ENCODE measurements at regions not wholly inside any gene's neighbourhood (a gene's known extent, or its start where the extent isn't known, plus 50 kb on each side); places are given as distances from the start of the nearest gene placed in this dataset.

GRCh38 chr12:3336606-3337311 lies 154.2 kb upstream of the PRMT8 start:
- Histone ChIP-seq H3K9me3 (ENCODE audit: low read depth, low read length) (no peaks in the 10 kb centered on the region), H3K27ac (ENCODE audit: low read depth, low read length) (no peak overlapping the region), H2AFZ (ENCODE audit: low read length) (no peak overlapping the region), H3K4me3 (ENCODE audit: insufficient read depth, low read length) (no peak overlapping the region), H3K79me2 (ENCODE audit: insufficient read depth, low read length) (no peaks in the 10 kb centered on the region), H3K4me1 (ENCODE audit: insufficient read depth, low read length) (no peaks in the 10 kb centered on the region), H3K27me3 (ENCODE audit: insufficient read depth, low read length) (peaks cover 31% of the 10 kb centered on the region), H4K20me1 (ENCODE audit: insufficient read depth, low read length) (no peaks in the 10 kb centered on the region), H3K36me3 (ENCODE audit: insufficient read depth, low read length) (no peaks in the 10 kb centered on the region), H3K4me2 (ENCODE audit: insufficient read depth, low read length) (no peak overlapping the region)
- no peak for DNase-seq (ENCODE audit: insufficient read length, low spot score, missing footprints)
- no peak for TF ChIP-seq CTCF (IDR thresholded peaks at IDR 0.05; ENCODE audit: extremely low read depth, low read depth, low read length)

DNA sequence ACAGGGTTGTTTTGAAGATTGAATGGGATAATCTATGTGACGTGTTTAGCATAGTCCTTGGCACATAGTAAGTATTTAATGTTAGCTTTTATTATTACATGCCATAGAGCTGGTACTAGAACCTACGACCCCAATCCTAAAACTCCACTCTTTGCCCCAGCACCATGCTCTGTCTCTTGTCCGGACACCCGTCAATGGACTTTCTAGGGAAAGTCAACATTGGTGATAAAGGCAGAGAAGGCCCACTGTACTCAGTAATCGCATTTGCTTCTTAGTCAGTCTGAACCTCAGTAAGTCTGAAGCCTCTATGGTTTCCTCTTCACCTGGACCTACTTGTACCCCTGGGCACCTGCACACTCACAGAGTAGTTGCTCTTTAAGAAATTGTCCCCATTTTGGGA lies 153.1 kb upstream of the PRMT8 start:
- no peaks in the 10 kb centered on the region for H3K9me3 ChIP-seq (ENCODE audit: low read depth, low read length)

DNA sequence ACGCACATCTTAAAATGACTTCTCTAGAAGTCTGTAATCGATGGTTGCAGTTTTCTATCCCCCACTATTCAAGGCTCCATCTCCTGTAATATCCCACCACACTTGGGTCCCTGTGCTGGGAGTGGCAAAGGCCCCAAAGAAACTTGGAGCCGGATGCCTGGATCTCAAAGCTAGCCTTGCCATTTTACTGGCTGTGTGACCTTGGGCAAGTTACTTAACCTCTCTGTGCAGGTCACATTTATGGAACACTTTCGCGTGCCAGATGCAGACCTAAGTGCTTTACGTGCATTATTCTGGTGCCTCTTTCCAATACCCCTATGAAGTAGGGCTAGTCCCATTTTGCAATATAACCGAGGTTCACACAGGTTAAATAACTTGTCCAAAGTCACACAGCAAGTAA lies 151.8 kb upstream of the PRMT8 start:
- Histone ChIP-seq H3K4me2 (ENCODE audit: insufficient read depth, low read length) (no peak overlapping the region), H4K20me1 (ENCODE audit: insufficient read depth, low read length) (no peaks in the 10 kb centered on the region)
- no peak for TF ChIP-seq CTCF (IDR thresholded peaks at IDR 0.05; ENCODE audit: extremely low read depth, low read depth, low read length)

More for the DNA sequence above, 153.1 kb upstream of the PRMT8 start:
- DNase-seq (ENCODE audit: insufficient read length, low spot score, missing footprints), result no peak
- Histone ChIP-seq H2AFZ (ENCODE audit: low read length) (no peak overlapping the region), H4K20me1 (ENCODE audit: insufficient read depth, low read length) (no peaks in the 10 kb centered on the region), H3K4me3 (ENCODE audit: insufficient read depth, low read length) (no peak overlapping the region), H3K27ac (ENCODE audit: low read depth, low read length) (no peak overlapping the region), H3K79me2 (ENCODE audit: insufficient read depth, low read length) (no peaks in the 10 kb centered on the region), H3K4me1 (ENCODE audit: insufficient read depth, low read length) (no peaks in the 10 kb centered on the region), H3K27me3 (ENCODE audit: insufficient read depth, low read length) (peaks cover 39% of the 10 kb centered on the region), H3K36me3 (ENCODE audit: insufficient read depth, low read length) (no peaks in the 10 kb centered on the region), H3K4me2 (ENCODE audit: insufficient read depth, low read length) (no peak overlapping the region)
- no peak for TF ChIP-seq CTCF (IDR thresholded peaks at IDR 0.05; ENCODE audit: extremely low read depth, low read depth, low read length)

GRCh38 chr12:3341594-3341993 lies 149.4 kb upstream of the PRMT8 start:
- Histone ChIP-seq H3K4me3 (ENCODE audit: insufficient read depth, low read length) (no peak overlapping the region), H3K36me3 (ENCODE audit: insufficient read depth, low read length) (no peaks in the 10 kb centered on the region), H3K79me2 (ENCODE audit: insufficient read depth, low read length) (no peaks in the 10 kb centered on the region), H3K27me3 (ENCODE audit: insufficient read depth, low read length) (peaks cover 25% of the 10 kb centered on the region), H3K9me3 (ENCODE audit: low read depth, low read length) (no peaks in the 10 kb centered on the region), H3K27ac (ENCODE audit: low read depth, low read length) (no peak overlapping the region), H2AFZ (ENCODE audit: low read length) (no peak overlapping the region), H4K20me1 (ENCODE audit: insufficient read depth, low read length) (no peaks in the 10 kb centered on the region), H3K4me2 (ENCODE audit: insufficient read depth, low read length) (no peak overlapping the region), H3K4me1 (ENCODE audit: insufficient read depth, low read length) (no peaks in the 10 kb centered on the region)
- no peak for TF ChIP-seq CTCF (IDR thresholded peaks at IDR 0.05; ENCODE audit: extremely low read depth, low read depth, low read length)
- DNase-seq (ENCODE audit: insufficient read length, low spot score, missing footprints), result no peak

More for the DNA sequence above, 151.8 kb upstream of the PRMT8 start:
- Histone ChIP-seq H3K79me2 (ENCODE audit: insufficient read depth, low read length) (no peaks in the 10 kb centered on the region), H3K27me3 (ENCODE audit: insufficient read depth, low read length) (peaks cover 39% of the 10 kb centered on the region), H3K9me3 (ENCODE audit: low read depth, low read length) (no peaks in the 10 kb centered on the region), H3K27ac (ENCODE audit: low read depth, low read length) (no peak overlapping the region), H3K36me3 (ENCODE audit: insufficient read depth, low read length) (no peaks in the 10 kb centered on the region), H3K4me3 (ENCODE audit: insufficient read depth, low read length) (no peak overlapping the region), H3K4me1 (ENCODE audit: insufficient read depth, low read length) (no peaks in the 10 kb centered on the region), H2AFZ (ENCODE audit: low read length) (no peak overlapping the region)
- DNase-seq (ENCODE audit: insufficient read length, low spot score, missing footprints), result no peak

Measured in osteoblast (primary cell).